ENCODE measurements at regions not wholly inside any gene's neighbourhood (a gene's known extent, or its start where the extent isn't known, plus 50 kb on each side); places are given as distances from the start of the nearest gene placed in this dataset.
"Not testable (repeated sequence)": the region's sequence is repeated elsewhere in the genome, so short reads cannot be mapped to it uniquely, and the experiment has no call there.

DNA sequence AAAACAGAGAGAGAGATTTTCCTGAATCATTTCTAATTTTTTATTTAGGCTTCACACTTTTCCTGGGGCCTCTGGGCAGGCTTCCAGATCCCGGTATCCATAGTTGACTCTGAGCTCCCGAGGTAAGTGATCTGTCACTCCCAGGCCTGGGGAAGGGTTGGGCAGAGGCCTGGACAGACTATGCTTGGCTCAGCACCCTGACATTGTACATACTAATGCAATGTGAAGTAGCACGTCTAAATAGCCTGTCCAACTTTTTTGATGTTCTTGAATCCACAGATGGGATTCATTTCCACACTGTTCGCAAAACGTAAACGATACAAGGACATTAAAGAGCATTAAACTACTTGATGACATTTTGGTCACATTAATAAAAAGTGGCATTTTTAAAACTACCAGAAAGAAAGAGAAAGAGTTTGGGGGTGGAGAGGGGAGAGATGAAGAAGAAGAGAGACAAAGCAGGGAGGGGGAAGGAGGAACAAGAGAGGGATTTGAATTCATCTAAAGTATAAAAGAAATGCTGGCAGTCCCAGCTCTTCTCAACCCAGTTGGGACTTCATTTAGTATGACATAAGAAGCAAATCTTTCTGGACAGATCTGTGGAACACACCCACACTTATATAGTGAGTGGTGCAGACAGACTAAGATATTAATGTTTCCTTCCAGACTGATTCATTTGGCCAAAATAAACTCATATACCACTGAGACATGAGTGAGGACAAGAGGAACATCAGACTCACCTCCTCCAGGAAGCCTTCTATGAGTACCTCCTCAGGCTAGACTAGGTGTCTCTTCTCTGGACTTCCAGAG lies 514.2 kb downstream of the SOX6 start:
- ChIA-PET CTCF (interaction anchor here (0.8 to 2.2 kb wide), 3 partner anchors 10 to 23 kb away, joined by 3 to 5 read pairs (median 3); no protein-coding TSS in a partner anchor), POLR2A (no interaction called here)
- DNase-seq (ENCODE audit: extremely low spot score) = no peak
- TF ChIP-seq, protein P1, sequence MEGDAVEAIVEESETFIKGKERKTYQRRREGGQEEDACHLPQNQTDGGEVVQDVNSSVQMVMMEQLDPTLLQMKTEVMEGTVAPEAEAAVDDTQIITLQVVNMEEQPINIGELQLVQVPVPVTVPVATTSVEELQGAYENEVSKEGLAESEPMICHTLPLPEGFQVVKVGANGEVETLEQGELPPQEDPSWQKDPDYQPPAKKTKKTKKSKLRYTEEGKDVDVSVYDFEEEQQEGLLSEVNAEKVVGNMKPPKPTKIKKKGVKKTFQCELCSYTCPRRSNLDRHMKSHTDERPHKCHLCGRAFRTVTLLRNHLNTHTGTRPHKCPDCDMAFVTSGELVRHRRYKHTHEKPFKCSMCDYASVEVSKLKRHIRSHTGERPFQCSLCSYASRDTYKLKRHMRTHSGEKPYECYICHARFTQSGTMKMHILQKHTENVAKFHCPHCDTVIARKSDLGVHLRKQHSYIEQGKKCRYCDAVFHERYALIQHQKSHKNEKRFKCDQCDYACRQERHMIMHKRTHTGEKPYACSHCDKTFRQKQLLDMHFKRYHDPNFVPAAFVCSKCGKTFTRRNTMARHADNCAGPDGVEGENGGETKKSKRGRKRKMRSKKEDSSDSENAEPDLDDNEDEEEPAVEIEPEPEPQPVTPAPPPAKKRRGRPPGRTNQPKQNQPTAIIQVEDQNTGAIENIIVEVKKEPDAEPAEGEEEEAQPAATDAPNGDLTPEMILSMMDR (IDR thresholded peaks at IDR 0.05; ENCODE audit: control extremely low read depth, extremely low read depth, low read depth, missing control alignments) = no peak

DNA sequence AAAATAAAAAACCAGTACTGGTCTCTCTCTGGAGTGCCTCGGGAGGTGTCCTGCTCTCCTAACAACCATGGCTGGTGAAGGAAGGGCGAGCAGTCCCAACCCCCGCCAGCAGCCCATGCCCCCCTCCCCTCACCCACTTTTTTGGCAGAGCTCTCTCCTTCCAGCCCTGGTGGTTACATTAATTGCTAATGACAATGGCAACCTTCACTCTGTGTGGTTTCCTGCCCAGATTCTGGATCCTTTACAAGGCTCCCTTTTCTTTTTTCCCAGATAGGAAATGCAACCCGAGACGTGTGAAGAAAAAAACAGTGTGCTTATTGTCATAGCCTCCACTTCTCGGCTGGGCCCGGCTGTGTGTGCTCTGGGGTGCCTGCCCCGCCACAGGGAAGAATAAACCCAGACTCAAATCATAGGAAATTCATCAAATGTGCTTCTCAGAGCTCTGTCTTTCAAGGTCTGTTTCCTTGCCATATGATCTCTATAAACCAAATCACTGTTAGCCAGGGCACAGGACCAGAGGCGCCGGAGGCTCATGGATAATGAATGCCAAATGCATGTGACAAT lies 513.0 kb downstream of the SOX6 start:
- TF ChIP-seq, protein P1 (IDR thresholded peaks at IDR 0.05; ENCODE audit: control extremely low read depth, extremely low read depth, low read depth, missing control alignments) = no peak
- ChIA-PET CTCF (interaction anchor here (1.2 to 2.2 kb wide), 2 partner anchors 14 to 22 kb away, joined by 3 to 5 read pairs; no protein-coding TSS in a partner anchor), POLR2A (no interaction called here)
- no peak for DNase-seq (ENCODE audit: extremely low spot score)

DNA sequence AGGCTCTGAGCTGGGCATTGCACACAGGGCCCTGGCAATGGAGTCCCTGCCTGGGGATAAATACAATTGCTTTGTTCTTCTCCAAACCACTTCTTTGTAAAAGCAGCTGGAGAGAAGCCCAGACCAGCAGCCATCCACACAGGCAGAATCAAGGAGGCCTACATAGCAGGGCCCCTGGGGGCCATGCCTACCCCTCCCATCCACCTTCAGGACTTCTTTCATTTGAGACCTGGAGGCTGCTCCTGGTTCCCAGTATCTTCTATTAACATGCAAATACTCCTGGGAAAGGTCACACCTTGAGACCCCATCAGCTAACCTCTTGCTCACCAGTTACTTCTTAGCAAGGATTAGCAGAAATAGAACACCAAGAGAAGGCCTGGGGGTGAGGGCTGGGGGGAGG lies 511.1 kb downstream of the SOX6 start:
- CTCF ChIA-PET = no interaction called here
- DNase-seq (ENCODE audit: extremely low spot score) = no peak
- POLR2A ChIA-PET = interaction anchor here (0.6 kb wide), 1 partner anchor 1331 kb away, joined by 6 read pairs; no protein-coding TSS in a partner anchor
- TF ChIP-seq, protein P1 (IDR thresholded peaks at IDR 0.05; ENCODE audit: control extremely low read depth, extremely low read depth, low read depth, missing control alignments) = no peak

DNA sequence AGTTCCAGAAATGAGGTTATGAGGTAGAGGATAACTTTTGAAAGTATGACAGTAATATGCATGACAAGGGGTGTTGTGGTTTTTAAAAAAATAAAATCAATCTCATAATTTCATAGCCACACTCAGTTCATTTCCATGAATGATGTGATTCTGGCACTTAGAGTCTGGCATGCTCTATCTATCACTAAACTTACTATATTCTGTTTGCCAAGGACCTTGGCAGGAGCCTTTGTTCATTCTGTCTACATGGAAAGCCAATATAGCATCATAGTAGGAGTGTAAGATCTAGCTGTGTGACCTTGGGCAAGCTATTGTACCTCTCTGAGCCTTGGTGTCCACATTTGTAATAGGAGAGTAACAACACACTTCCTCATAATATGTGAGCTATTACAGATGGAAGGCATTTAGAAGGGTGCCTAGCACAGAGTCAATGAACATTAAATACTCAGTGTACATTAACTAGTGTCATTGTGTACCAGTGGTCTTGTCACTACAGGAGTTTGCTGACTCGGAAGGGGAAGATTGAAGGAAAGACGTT lies 507.6 kb downstream of the SOX6 start:
- ChIA-PET CTCF (interaction anchor here (0.7 to 1.3 kb wide), 4 partner anchors 14 to 73 kb away, joined by 3 to 5 read pairs (median 4); no protein-coding TSS in a partner anchor), POLR2A (no interaction called here)
- no peak for DNase-seq (ENCODE audit: extremely low spot score)
- TF ChIP-seq, protein P1 (IDR thresholded peaks at IDR 0.05; ENCODE audit: control extremely low read depth, extremely low read depth, low read depth, missing control alignments) = no peak

DNA sequence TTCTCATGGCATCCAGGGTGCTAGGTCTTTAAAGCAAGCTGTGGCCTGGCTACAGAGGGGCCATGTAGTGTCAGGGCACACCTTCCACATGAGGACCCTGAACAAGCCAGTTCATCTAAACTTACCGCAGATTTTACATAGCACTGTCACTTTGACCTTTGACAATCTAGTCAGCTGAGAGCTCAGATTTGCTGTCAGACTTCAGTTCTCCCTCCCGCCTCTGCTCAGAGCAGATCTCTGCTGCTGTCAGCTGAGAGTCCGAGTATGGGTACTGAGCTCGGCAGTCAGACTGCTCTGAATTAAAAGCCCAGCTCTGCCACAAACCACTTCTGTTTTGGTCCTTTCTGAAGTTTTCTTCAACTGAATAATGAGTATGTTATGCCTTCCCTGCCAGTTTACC lies 507.1 kb downstream of the SOX6 start:
- DNase-seq (ENCODE audit: extremely low spot score) = no peak
- ChIA-PET POLR2A (no interaction called here), CTCF (interaction anchor here (0.7 to 1.3 kb wide), 4 partner anchors 13 to 72 kb away, joined by 3 to 5 read pairs (median 4); no protein-coding TSS in a partner anchor)
- TF ChIP-seq, protein P1 (IDR thresholded peaks at IDR 0.05; ENCODE audit: control extremely low read depth, extremely low read depth, low read depth, missing control alignments) = no peak

DNA sequence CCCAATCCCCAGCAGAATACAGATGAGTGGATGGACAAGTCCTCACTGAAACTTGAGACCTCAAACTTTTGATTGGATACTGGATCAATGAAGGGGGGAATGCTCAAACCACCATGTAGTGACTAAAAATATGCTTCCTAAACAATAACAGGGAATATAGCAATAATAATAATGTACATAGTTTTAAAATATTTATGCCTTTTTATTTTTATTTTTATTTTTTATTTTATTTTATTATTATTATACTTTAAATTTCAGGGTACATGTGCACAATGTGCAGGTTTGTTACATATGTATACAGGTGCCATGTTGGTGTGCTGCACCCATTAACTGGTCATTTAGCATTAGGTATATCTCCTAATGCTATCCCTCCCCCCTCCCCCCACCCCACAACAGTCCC lies 506.0 kb downstream of the SOX6 start:
- CTCF ChIA-PET; DNase-seq (ENCODE audit: extremely low spot score); POLR2A ChIA-PET: not testable (repeated sequence)

DNA sequence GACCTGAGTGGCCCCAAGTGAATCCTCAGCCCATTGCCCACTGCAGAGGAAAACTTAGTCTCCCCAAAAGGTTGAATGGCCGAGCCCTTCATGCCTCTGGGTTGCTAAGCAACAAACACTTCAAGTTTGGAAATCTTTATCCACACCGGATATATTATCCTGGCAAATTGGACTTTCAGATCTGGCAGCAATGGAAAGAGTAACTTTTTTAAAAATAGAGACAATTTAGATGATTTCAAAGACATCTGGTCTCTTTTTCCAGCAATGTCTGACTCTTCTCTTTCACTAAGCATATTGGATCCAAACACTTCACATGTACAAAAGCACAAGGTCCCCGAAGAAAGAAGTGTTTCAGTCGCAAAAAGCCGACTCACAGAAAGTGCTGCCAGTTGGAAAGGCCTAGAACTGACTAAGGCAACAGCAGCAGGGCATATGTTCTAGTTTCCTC lies 505.3 kb downstream of the SOX6 start:
- TF ChIP-seq, protein P1 (IDR thresholded peaks at IDR 0.05; ENCODE audit: control extremely low read depth, extremely low read depth, low read depth, missing control alignments) = no peak
- CTCF ChIA-PET = no interaction called here
- POLR2A ChIA-PET = no interaction called here
- no peak for DNase-seq (ENCODE audit: extremely low spot score)
